H1 (cell line): ENCODE measurements at regions not wholly inside any gene's neighbourhood (a gene's known extent, or its start where the extent isn't known, plus 50 kb on each side); places are given as distances from the start of the nearest gene placed in this dataset.

Source experiments
- CTCF ChIA-PET: fragments of 300-600 bp; sonication (Branson Sonifier 250); formaldehyde crosslinking; loops from one replicate; lab custom pipeline; 2021; ENCODE audit not compliant: partially characterized antibody; lab: Charles Lee
- POLR2A ChIA-PET: fragments of 300-600 bp; sonication (Branson Sonifier 250); formaldehyde crosslinking; loops from one replicate; lab custom pipeline; 2021; ENCODE audit warnings: inconsistent platforms; ENCODE audit not compliant: partially characterized antibody; lab: Charles Lee
- DNase-seq, 2 experiments: peaks; one replicate each; pipeline versions ENCODE4 v3.0.0 to v3.0.0-alpha.2; 2010 to 2022; ENCODE audit warnings: low spot score in 2 of 2, low read depth in 1 of 2, mixed read lengths in 1 of 2
- FAIRE-seq: peaks from 2 replicates; lab custom pipeline; 2011; peaks lifted over from hg19 to GRCh38; lab: Jason Lieb, UNC
- H2AFZ ChIP-seq: 2 replicates; pipeline ENCODE4 v1.8.1; 2012; ENCODE audit warnings: low read length, inconsistent platforms
- H2AK5ac ChIP-seq: 2 replicates; pipeline ENCODE4 v1.6.1; 2013; ENCODE audit warnings: low read depth, low read length
- H2BK120ac ChIP-seq: replicated peaks from 2 replicates; pipeline ENCODE3; 2013; ENCODE audit warnings: low read depth, low read length, inconsistent platforms
- H2BK12ac ChIP-seq: 2 replicates; pipeline ENCODE4 v1.6.1; 2013; ENCODE audit warnings: low read depth, low read length
- H2BK15ac ChIP-seq: 2 replicates; pipeline ENCODE4 v1.6.1; 2013; ENCODE audit warnings: low read length
- H2BK20ac ChIP-seq: 2 replicates; pipeline ENCODE4 v1.6.1; 2013; ENCODE audit warnings: low read length
- H2BK5ac ChIP-seq: 2 replicates; pipeline ENCODE4 v1.6.1; 2013; ENCODE audit warnings: low read depth, low read length
- H3K14ac ChIP-seq: 2 replicates; pipeline ENCODE4 v1.6.1; 2013; ENCODE audit warnings: inconsistent platforms; ENCODE audit not compliant: insufficient read length
- H3K18ac ChIP-seq: 2 replicates; pipeline ENCODE4 v1.6.1; 2013; ENCODE audit warnings: low read length; ENCODE audit errors: extremely low read depth
- H3K23ac ChIP-seq: 2 replicates; pipeline ENCODE4 v1.6.1; 2013; ENCODE audit warnings: inconsistent platforms; ENCODE audit not compliant: insufficient read length
- H3K23me2 ChIP-seq: 2 replicates; pipeline ENCODE4 v1.6.1; 2013; ENCODE audit warnings: low read depth, low read length
- H3K27ac ChIP-seq: 2 replicates; pipeline ENCODE4 v1.6.1; 2011; ENCODE audit warnings: low read depth, low read length, inconsistent platforms
- H3K27me3 ChIP-seq, 4 experiments: replicated peaks in 1 of 4; 1 replicate in 1 of 4; 2 replicates in 3 of 4; pipeline versions ENCODE4 v1.6.1 to v1.8.1; 2011 to 2013; ENCODE audit warnings: low read length in 3 of 4, mild to moderate bottlenecking in 3 of 4, inconsistent platforms in 2 of 4, mixed read lengths in 2 of 4, moderate library complexity in 1 of 4; ENCODE audit not compliant: control insufficient read depth in 3 of 4, insufficient read depth in 3 of 4; ENCODE audit errors: extremely low read depth in 1 of 4
- H3K36me3 ChIP-seq, 4 experiments: 2 replicates each; pipeline versions ENCODE4 v1.6.1 to v1.8.1; 2011 to 2013; ENCODE audit warnings: mild to moderate bottlenecking in 4 of 4, low read length in 3 of 4, moderate library complexity in 2 of 4, control low read depth in 1 of 4, inconsistent platforms in 1 of 4; ENCODE audit not compliant: insufficient read depth in 4 of 4, control insufficient read depth in 2 of 4
- H3K4ac ChIP-seq: replicated peaks from 2 replicates; pipeline ENCODE3; 2013; ENCODE audit warnings: low read length, low read depth, mixed read lengths, inconsistent platforms; ENCODE audit not compliant: insufficient read length
- H3K4me1 ChIP-seq, 4 experiments: replicated peaks in 1 of 4; 1 replicate in 1 of 4; 2 replicates in 3 of 4; pipeline versions ENCODE4 v1.6.1 to v1.8.1; 2011 to 2013; ENCODE audit warnings: low read length in 3 of 4, inconsistent platforms in 2 of 4, mixed read lengths in 1 of 4; ENCODE audit not compliant: insufficient read depth in 4 of 4, control insufficient read depth in 3 of 4
- H3K4me2 ChIP-seq, 2 experiments: 2 replicates each; pipeline versions ENCODE4 v1.6.1 to v1.8.1; 2011 to 2013; ENCODE audit warnings: low read depth in 2 of 2, low read length in 2 of 2, control low read depth in 1 of 2, inconsistent platforms in 1 of 2, mild to moderate bottlenecking in 1 of 2; ENCODE audit not compliant: insufficient read depth in 1 of 2
- H3K4me3 ChIP-seq, 4 experiments: fragments of 200-600, 300-600 bp in 1 of 4; sonication (generic), shearing (Covaris generic), sonication (Bioruptor Twin) in 1 of 4; 2 replicates each; pipeline versions ENCODE4 v1.5.1 to v1.8.1; 2011 to 2016; ENCODE audit warnings: low read length in 4 of 4, low read depth in 3 of 4, control low read depth in 2 of 4, inconsistent platforms in 2 of 4, mild to moderate bottlenecking in 2 of 4, mixed read lengths in 1 of 4, moderate library complexity in 1 of 4; ENCODE audit not compliant: insufficient read depth in 2 of 4; ENCODE audit errors: extremely low read depth in 1 of 4
- H3K56ac ChIP-seq: replicated peaks from 2 replicates; pipeline ENCODE3; 2013; ENCODE audit warnings: low read depth, mild to moderate bottlenecking, mixed read lengths, low read length, inconsistent platforms; ENCODE audit not compliant: insufficient read length
- H3K79me1 ChIP-seq: 2 replicates; pipeline ENCODE4 v1.6.1; 2013; ENCODE audit warnings: low read depth, low read length, control low read depth
- H3K79me2 ChIP-seq, 2 experiments: 2 replicates each; pipeline versions ENCODE4 v1.6.1 to v1.8.1; 2012 to 2013; ENCODE audit warnings: low read length in 2 of 2, mild to moderate bottlenecking in 2 of 2, inconsistent platforms in 1 of 2; ENCODE audit not compliant: insufficient read depth in 2 of 2, control insufficient read depth in 1 of 2
- H3K9ac ChIP-seq, 4 experiments: replicated peaks in 1 of 4; 1 replicate in 1 of 4; 2 replicates in 3 of 4; pipeline versions ENCODE4 v1.6.1 to v1.8.1; 2011 to 2013; ENCODE audit warnings: low read depth in 3 of 4, low read length in 3 of 4, control low read depth in 2 of 4, mild to moderate bottlenecking in 2 of 4, moderate library complexity in 2 of 4, inconsistent platforms in 1 of 4; ENCODE audit errors: extremely low read depth in 1 of 4
- H3K9me3 ChIP-seq, 2 experiments: 2 replicates each; pipeline versions ENCODE4 v1.6.1 to v1.8.1; 2012 to 2013; ENCODE audit warnings: mild to moderate bottlenecking in 2 of 2, moderate library complexity in 2 of 2, control low read depth in 1 of 2, inconsistent platforms in 1 of 2, low read depth in 1 of 2, low read length in 1 of 2, mixed read lengths in 1 of 2; ENCODE audit not compliant: insufficient read depth in 2 of 2
- H4K20me1 ChIP-seq, 2 experiments: replicated peaks in 1 of 2; 2 replicates each; pipeline versions ENCODE3 to v1.8.1; 2011 to 2013; ENCODE audit warnings: inconsistent platforms in 2 of 2, low read length in 2 of 2, mild to moderate bottlenecking in 1 of 2; ENCODE audit not compliant: insufficient read depth in 2 of 2, control insufficient read depth in 1 of 2
- H4K5ac ChIP-seq: 2 replicates; pipeline ENCODE4 v1.6.1; 2013; ENCODE audit warnings: low read length, low read depth, mixed read lengths, inconsistent platforms; ENCODE audit not compliant: insufficient read length
- H4K8ac ChIP-seq: 2 replicates; pipeline ENCODE4 v1.8.0; 2013; ENCODE audit warnings: mild to moderate bottlenecking, moderate library complexity, low read length, inconsistent platforms; ENCODE audit not compliant: insufficient read depth; ENCODE audit errors: extremely low read depth
- H4K91ac ChIP-seq: replicated peaks from 2 replicates; pipeline ENCODE3; 2013; ENCODE audit warnings: low read length, mixed read lengths, inconsistent platforms; ENCODE audit not compliant: insufficient read length
- CBX8 ChIP-seq: fragments of 300-800, 300-1000 bp; sonication (generic); IDR thresholded peaks from 2 replicates; pipeline ENCODE4 v1.7.1; 2016; ENCODE audit warnings: low read depth, low read length, borderline replicate concordance
- JUND ChIP-seq: IDR thresholded peaks from 2 replicates; pipeline ENCODE4 v1.6.1; 2011; ENCODE audit warnings: mild to moderate bottlenecking, improper control_type of control experiment, low read length
- RAD21 ChIP-seq, 2 experiments: IDR thresholded peaks in 1 of 2; conservative IDR thresholded peaks in 1 of 2; 2 replicates each; pipeline ENCODE4 v1.6.1; 2011; ENCODE audit warnings: low read depth in 2 of 2, low read length in 2 of 2, improper control_type of control experiment in 1 of 2, inconsistent platforms in 1 of 2, mild to moderate bottlenecking in 1 of 2, moderate library complexity in 1 of 2
- SP2 ChIP-seq: IDR thresholded peaks from 2 replicates; pipeline ENCODE4 v1.6.1; 2012; ENCODE audit warnings: mild to moderate bottlenecking, low read length, inconsistent platforms
- SUZ12 ChIP-seq: fragments of 200-600 bp; sonication (generic); IDR thresholded peaks from 2 replicates; pipeline ENCODE4 v1.6.1; 2012; ENCODE audit warnings: mild to moderate bottlenecking, inconsistent platforms, low read length, moderate library complexity, mixed read lengths
- ZNF274 ChIP-seq: IDR thresholded peaks from 2 replicates; pipeline ENCODE4 v1.7.0; 2012; ENCODE audit warnings: low read length, borderline replicate concordance; ENCODE audit errors: extremely low read depth
- WGBS, 2 experiments: shearing (Covaris generic) in 1 of 2; methylation state at CpG; one replicate each; pipeline versions ENCODE4 v1.1.6 to v1.1.7; 2013 to 2015; ENCODE audit warnings: low lambda C conversion rate in 2 of 2, mixed read lengths in 2 of 2, inconsistent platforms in 1 of 2, low coverage in 1 of 2, missing lambda C conversion rate in 1 of 2; ENCODE audit not compliant: insufficient replicate concordance in 2 of 2, insufficient coverage in 1 of 2, insufficient read length in 1 of 2; ENCODE audit errors: extremely low coverage in 1 of 2, missing lambda C conversion rate in 1 of 2; 5-methylcytosine and 5-hydroxymethylcytosine counted together

- 92% methylated on average over 10 of the region's 10 CpGs; no CpG with 5 or more reads in 1 of the 2 experiments for WGBS, 2 experiments
- no peaks in the 10 kb centered on the region for H3K23me2 ChIP-seq
- FAIRE-seq: no peak
Observed at GRCh38 chr11:127448101-127448500, 447.5 kb upstream of the KIRREL3 start.

More at GRCh38 chr11:127448101-127448500, 447.5 kb upstream of the KIRREL3 start:
- ChIA-PET CTCF (no interaction called here), POLR2A (no interaction called here)
- no peaks in the 10 kb centered on the region for H3K9me3 ChIP-seq
- H4K8ac ChIP-seq: no peak overlapping the region
- no peak overlapping the region for H2BK12ac ChIP-seq
- H3K27me3 ChIP-seq: no peaks in the 10 kb centered on the region
- H3K14ac ChIP-seq: no peak overlapping the region
- no peak for DNase-seq
- TF ChIP-seq JUND: no peak
- TF ChIP-seq SP2: no peak
- no peak for TF ChIP-seq SUZ12
- TF ChIP-seq RAD21 (IDR thresholded peaks at IDR 0.05 in 1 of 2, conservative IDR thresholded peaks at IDR 0.05 in 1 of 2; ENCODE audit: low read depth in 2 of 2, low read length in 2 of 2): no peak
- no peak for TF ChIP-seq ZNF274
- no peak for TF ChIP-seq CBX8
- H3K79me1 ChIP-seq: no peaks in the 10 kb centered on the region
- no peak overlapping the region for H2BK120ac ChIP-seq
- no peak overlapping the region for H3K27ac ChIP-seq
- no peak overlapping the region for H2BK5ac ChIP-seq
- no peak overlapping the region for H3K4me2 ChIP-seq
- no peak overlapping the region for H4K5ac ChIP-seq
- no peak overlapping the region for H3K56ac ChIP-seq
- no peak overlapping the region for H2AFZ ChIP-seq
- no peak overlapping the region for H3K4me3 ChIP-seq
- no peak overlapping the region for H2AK5ac ChIP-seq
- H3K4me1 ChIP-seq: no peaks in the 10 kb centered on the region
- H3K4ac ChIP-seq: no peak overlapping the region
- H3K79me2 ChIP-seq: no peaks in the 10 kb centered on the region
- no peaks in the 10 kb centered on the region for H4K20me1 ChIP-seq
- H2BK15ac ChIP-seq: no peak overlapping the region
- H2BK20ac ChIP-seq: no peak overlapping the region
- H3K36me3 ChIP-seq: no peaks in the 10 kb centered on the region
- H3K23ac ChIP-seq: no peak overlapping the region
- H3K9ac ChIP-seq: no peak overlapping the region
- no peak overlapping the region for H4K91ac ChIP-seq
- H3K18ac ChIP-seq: no peak overlapping the region
